HepG2 (cell line): ENCODE measurements at regions not wholly inside any gene's neighbourhood (a gene's known extent, or its start where the extent isn't known, plus 50 kb on each side); places are given as distances from the start of the nearest gene placed in this dataset.

ENCODE experiments used
- ATAC-seq: fragments of 200-7000 bp; cut with Tn5 transposase; 3 replicates; pipeline ENCODE4 v1.9.1; 2020; ENCODE audit warnings: mild to moderate bottlenecking, moderate library complexity
- BruUV-seq: library from RNA; stranded (reverse); fragments of 400-500 nt; replicated peaks from 2 replicates; lab custom pipeline; 2021; lab: Mats Ljungman, UMichigan
- CTCF ChIA-PET: fragments of 300-600 bp; formaldehyde crosslinking; extraction: SDS; loops from one replicate; lab custom pipeline; 2021; ENCODE audit warnings: low total read pairs, inconsistent platforms, low intra/inter-chr PET ratio; lab: Yijun Ruan, JAX
- POLR2A ChIA-PET: fragments of 350-600 bp; sonication (Branson Sonifier 250); formaldehyde crosslinking; loops from one replicate; lab custom pipeline; 2020; ENCODE audit warnings: antibody characterized with exemption, inconsistent platforms; lab: Yijun Ruan, JAX
- DNase-seq: peaks from one replicate; pipeline ENCODE4 v3.0.0-alpha.2; 2015; ENCODE audit warnings: low spot score
- FAIRE-seq: peaks from 3 replicates; lab custom pipeline; 2011; peaks lifted over from hg19 to GRCh38; lab: Jason Lieb, UNC
- H2AFZ ChIP-seq: one replicate; pipeline ENCODE4 v1.6.1; 2011; ENCODE audit warnings: low read length, inconsistent platforms
- H3K27ac ChIP-seq: fragments of 300-600 bp; 3 replicates; pipeline ENCODE4 v1.8.0; 2011; ENCODE audit warnings: mixed run types, mild to moderate bottlenecking, mixed read lengths, low read length, inconsistent platforms; ENCODE audit not compliant: insufficient read depth; ENCODE audit errors: extremely low read length
- H3K27me3 ChIP-seq, 2 experiments: fragments of 200-600 bp in 1 of 2; 2 replicates in 1 of 2; 3 replicates in 1 of 2; pipeline versions ENCODE4 v1.6.0 to v1.8.0; 2011; ENCODE audit warnings: low read length in 2 of 2, mild to moderate bottlenecking in 2 of 2, moderate library complexity in 2 of 2, inconsistent platforms in 1 of 2; ENCODE audit not compliant: insufficient read depth in 2 of 2, control insufficient read depth in 1 of 2
- H3K36me3 ChIP-seq, 2 experiments: fragments of 200-600 bp in 1 of 2; replicated peaks in 1 of 2; 2 replicates in 1 of 2; 3 replicates in 1 of 2; pipeline versions ENCODE4 v1.5.1 to v1.8.0; 2011; ENCODE audit warnings: low read length in 2 of 2, inconsistent platforms in 1 of 2; ENCODE audit not compliant: insufficient read depth in 2 of 2, control insufficient read depth in 1 of 2
- H3K4me1 ChIP-seq: 2 replicates; pipeline ENCODE4 v1.5.1; 2012; ENCODE audit warnings: low read length, inconsistent platforms; ENCODE audit not compliant: insufficient read depth
- H3K4me2 ChIP-seq: 2 replicates; pipeline ENCODE4 v1.6.0; 2011; ENCODE audit warnings: low read depth, low read length, inconsistent platforms
- H3K4me3 ChIP-seq, 3 experiments: fragments of 200-600 bp in 1 of 3; sonication (generic), shearing (Covaris generic) in 1 of 3; replicated peaks in 1 of 3; 2 replicates each; pipeline ENCODE4 v1.5.1; 2011 to 2016; ENCODE audit warnings: low read length in 3 of 3, inconsistent platforms in 2 of 3, low read depth in 2 of 3, mild to moderate bottlenecking in 2 of 3, control low read depth in 1 of 3, mixed read lengths in 1 of 3; ENCODE audit not compliant: insufficient read depth in 1 of 3
- H3K79me2 ChIP-seq: one replicate; pipeline ENCODE4 v1.6.1; 2011; ENCODE audit warnings: low read length, inconsistent platforms; ENCODE audit not compliant: insufficient read depth
- H3K9ac ChIP-seq: 2 replicates; pipeline ENCODE4 v1.6.0; 2011; ENCODE audit warnings: mild to moderate bottlenecking, low read depth, low read length, inconsistent platforms; ENCODE audit not compliant: insufficient read depth
- H3K9me3 ChIP-seq: 2 replicates; pipeline ENCODE4 v1.5.1; 2012; ENCODE audit warnings: mild to moderate bottlenecking, low read length
- H4K20me1 ChIP-seq: 2 replicates; pipeline ENCODE4 v1.6.0; 2011; ENCODE audit warnings: inconsistent platforms, mild to moderate bottlenecking, low read length, moderate library complexity; ENCODE audit not compliant: insufficient read depth
- ARID2 ChIP-seq: sonication (generic); formaldehyde crosslinking; IDR thresholded peaks from 2 replicates; pipeline ENCODE4 v1.8.1; 2022; ENCODE audit warnings: mild to moderate bottlenecking, missing genetic modification reagents, borderline replicate concordance
- HOXA7 ChIP-seq: sonication (generic); formaldehyde crosslinking; IDR thresholded peaks from 2 replicates; pipeline ENCODE4 v1.8.1; 2022; ENCODE audit warnings: mild to moderate bottlenecking, missing genetic modification reagents, moderate library complexity
- NPAS2 ChIP-seq: sonication (generic); formaldehyde crosslinking; IDR thresholded peaks from 2 replicates; pipeline ENCODE4 v1.8.0; 2022; ENCODE audit warnings: mild to moderate bottlenecking, missing genetic modification reagents, borderline replicate concordance
- REPIN1 ChIP-seq: sonication (generic); formaldehyde crosslinking; IDR thresholded peaks from 2 replicates; pipeline ENCODE4 v1.8.0; 2022; ENCODE audit warnings: missing genetic modification reagents, low read depth, mild to moderate bottlenecking, borderline replicate concordance
- TFDP2 ChIP-seq: sonication (generic); formaldehyde crosslinking; IDR thresholded peaks from 2 replicates; pipeline ENCODE4 v1.4.0; 2020; ENCODE audit warnings: missing genetic modification reagents
- ZNF180 ChIP-seq: sonication (generic); formaldehyde crosslinking; IDR thresholded peaks from 2 replicates; pipeline ENCODE4 v1.4.0; 2020; ENCODE audit warnings: low read depth, missing genetic modification reagents, borderline replicate concordance
- ZNF33A ChIP-seq: sonication (generic); formaldehyde crosslinking; IDR thresholded peaks from 2 replicates; pipeline ENCODE4 v1.5.1; 2020; ENCODE audit warnings: missing genetic modification reagents, mild to moderate bottlenecking, moderate library complexity, borderline replicate concordance
- ZNF382 ChIP-seq: sonication (generic); formaldehyde crosslinking; IDR thresholded peaks from 2 replicates; pipeline ENCODE4 v1.5.0; 2020; ENCODE audit warnings: missing genetic modification reagents, mild to moderate bottlenecking, borderline replicate concordance
- ZNF407 ChIP-seq: sonication (generic); formaldehyde crosslinking; IDR thresholded peaks from one replicate; pipeline ENCODE4 v1.5.1; 2020; ENCODE audit warnings: mild to moderate bottlenecking, missing genetic modification reagents; ENCODE audit errors: not compliant biosample characterization
- WGBS: methylation state at CpG from one replicate; pipeline ENCODE4 v1.1.6; 2017; ENCODE audit warnings: low lambda C conversion rate; 5-methylcytosine and 5-hydroxymethylcytosine counted together
- in situ Hi-C: cut with HindIII; loops from 2 replicates; pipeline ENCODE4 v1.10.0; 2017; ENCODE audit warnings: low pct_unique_long_range_greater_than_20kb; ENCODE audit not compliant: extremely low pct_ligation_motif_present
- intact Hi-C: fragments of 100-400 bp; cut with micrococcal nuclease; formaldehyde crosslinking; loops from one replicate; pipeline ENCODE4 v1.10.0; 2022; ENCODE audit not compliant: unreplicated experiment

DNA sequence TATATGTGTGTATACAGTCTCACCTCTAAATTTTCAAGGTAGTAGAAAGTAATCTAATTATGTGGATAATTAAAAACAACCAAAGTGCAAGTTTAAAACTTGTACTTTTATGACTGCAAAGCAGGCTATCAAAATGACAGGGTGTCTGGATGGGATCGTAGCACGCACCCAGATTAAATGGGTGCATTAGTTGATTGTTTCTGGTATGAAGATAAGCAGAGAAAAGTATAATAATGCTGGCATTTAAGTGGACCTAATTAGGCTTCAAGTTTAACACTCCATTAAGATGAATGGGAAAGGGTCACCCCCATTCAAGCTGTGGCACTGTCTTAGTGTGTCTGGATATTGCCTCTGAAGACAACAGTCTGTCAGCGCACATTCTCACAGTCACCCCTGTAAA is 124.6 kb upstream of the ZEB2 start (continued):
- no peak for TF ChIP-seq TFDP2 (CRISPR knock-in tag)
- TF ChIP-seq ZNF382 (CRISPR knock-in tag) = no peak
- TF ChIP-seq, all 625 proteins: peak for 0

DNA sequence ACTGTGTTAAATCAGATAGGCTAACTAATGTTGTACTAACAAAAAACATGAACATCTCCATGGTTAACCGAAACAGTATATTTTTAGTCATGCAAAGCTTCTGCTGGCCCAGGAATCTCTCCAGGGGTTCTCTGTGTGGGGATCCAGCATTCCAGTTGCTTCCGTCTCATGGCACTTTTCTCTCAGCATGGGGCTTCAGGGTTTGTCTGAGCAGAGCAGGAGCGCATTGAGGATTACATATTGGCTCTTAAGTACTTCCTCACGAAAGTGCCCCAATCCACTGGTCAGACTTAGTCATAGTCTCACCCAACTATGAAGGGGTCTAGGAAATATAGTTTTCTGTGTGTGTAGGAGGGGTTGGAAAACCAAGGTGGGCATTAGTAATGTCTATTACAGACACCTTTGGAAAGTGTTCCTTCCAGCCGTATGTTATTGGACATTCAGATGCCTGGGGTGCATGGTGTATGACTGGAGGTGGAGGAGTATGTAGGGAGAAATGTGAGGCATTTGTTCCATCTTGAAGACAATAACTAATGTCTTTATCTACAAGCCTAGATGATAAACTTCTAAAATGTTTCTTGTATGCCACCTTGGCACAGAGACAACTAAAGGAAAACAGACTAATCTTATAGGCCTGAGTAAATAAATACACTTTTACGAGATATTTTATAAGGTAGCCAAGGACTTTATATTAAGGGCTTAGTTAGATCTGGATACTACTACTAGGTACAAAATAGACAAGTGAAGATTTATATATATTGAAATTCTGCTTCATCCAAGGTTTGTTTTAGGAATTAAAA is 123.8 kb upstream of the ZEB2 start:
- no peak for TF ChIP-seq ZNF180 (CRISPR knock-in tag)
- no peak for TF ChIP-seq ARID2 (CRISPR knock-in tag)
- TF ChIP-seq ZNF33A (CRISPR knock-in tag) = no peak
- TF ChIP-seq NPAS2 (CRISPR knock-in tag) = no peak
- TF ChIP-seq HOXA7 (CRISPR knock-in tag) = no peak
- no peak for TF ChIP-seq REPIN1 (CRISPR knock-in tag)
- TF ChIP-seq ZNF407 = no peak
- CTCF ChIA-PET = no interaction called here
- ATAC-seq (no peak), FAIRE-seq (no peak), DNase-seq (no peak)
- Histone ChIP-seq H3K27ac (no peak overlapping the region), H3K9me3 (no peaks in the 10 kb centered on the region), H3K4me3 (no peak overlapping the region), H3K36me3 (no peaks in the 10 kb centered on the region), H3K4me1 (no peaks in the 10 kb centered on the region), H2AFZ (no peak overlapping the region), H3K9ac (no peak overlapping the region), H4K20me1 (no peaks in the 10 kb centered on the region), H3K4me2 (no peak overlapping the region), H3K79me2 (no peaks in the 10 kb centered on the region), H3K27me3 (no peaks in the 10 kb centered on the region)
- 0% methylated on average over 6 of the region's 6 CpGs for WGBS
- in situ Hi-C loops (no loop called here), intact Hi-C loops (no loop called here)
- no TSS peak for BruUV-seq
- POLR2A ChIA-PET = no interaction called here
